OCI-LY7 (cell line): ENCODE measurements at regions not wholly inside any gene's neighbourhood (a gene's known extent, or its start where the extent isn't known, plus 50 kb on each side); places are given as distances from the start of the nearest gene placed in this dataset.

Source experiments
- CTCF ChIP-seq: fragments of 200-600 bp; sonication (generic); conservative IDR thresholded peaks from 2 replicates; pipeline ENCODE4 v1.5.1; 2014; ENCODE audit warnings: mild to moderate bottlenecking, antibody characterized with exemption, low read length, moderate library complexity, mixed read lengths
- EZH2phosphoT487 ChIP-seq: fragments of 200-600 bp; sonication (generic); IDR thresholded peaks from 2 replicates; pipeline ENCODE4 v1.6.1; 2018; ENCODE audit warnings: low read depth, borderline replicate concordance, mild to moderate bottlenecking, mixed run types, antibody characterized with exemption, low read length, moderate library complexity, mixed read lengths

GRCh38 chr2:234690569-234691213 is 193.8 kb upstream of the ARL4C start:
- TF ChIP-seq CTCF (no peak), EZH2phosphoT487 (no peak)
